OCI-LY3 (cell line): ENCODE measurements at regions not wholly inside any gene's neighbourhood (a gene's known extent, or its start where the extent isn't known, plus 50 kb on each side); places are given as distances from the start of the nearest gene placed in this dataset.
"Not testable (repeated sequence)": the region's sequence is repeated elsewhere in the genome, so short reads cannot be mapped to it uniquely, and the experiment has no call there.

Experiments
- CTCF ChIP-seq: fragments of 200-600, 300-600 bp; sonication (generic); IDR thresholded peaks from 2 replicates; pipeline ENCODE4 v1.5.1; 2014; ENCODE audit warnings: antibody characterized with exemption, low read length, low read depth
- EZH2phosphoT487 ChIP-seq: fragments of 200-600 bp; shearing (Covaris generic); IDR thresholded peaks from 2 replicates; pipeline ENCODE4 v1.6.1; 2018; ENCODE audit warnings: antibody characterized with exemption, mixed run types, low read depth

- not testable (repeated sequence) for TF ChIP-seq CTCF, EZH2phosphoT487
These were observed 111.8 kb upstream of the CRYM start for GRCh38 chr16:21389860-21390259.
